ENCODE measurements at regions not wholly inside any gene's neighbourhood (a gene's known extent, or its start where the extent isn't known, plus 50 kb on each side); places are given as distances from the start of the nearest gene placed in this dataset.
A peak's percentile ranks its signal among the peaks of the same experiment; 100 is the strongest.

GRCh38 chr11:92854952-92855351, 114.5 kb upstream of the MTNR1B start:
- Histone ChIP-seq H3K36me3 (no peaks in the 10 kb centered on the region), H3K27ac (no peak overlapping the region), H3K27me3 (no peaks in the 10 kb centered on the region), H3K4me3 (no peak overlapping the region), H3K9me3 (no peaks in the 10 kb centered on the region), H3K4me1 (no peaks in the 10 kb centered on the region)
- no peak for ATAC-seq (ENCODE audit: low FRiP score in 2 of 2)
- WGBS, 2 donors, result 63 to 64% methylated on average over 3 of the region's 3 CpGs
- no peak for DNase-seq
- no peak for TF ChIP-seq CTCF (IDR thresholded peaks at IDR 0.05)
- no peak for TF ChIP-seq POLR2AphosphoS5 (IDR thresholded peaks at IDR 0.05)
- TF ChIP-seq EP300 (IDR thresholded peaks at IDR 0.05), result no peak
- no peak for TF ChIP-seq POLR2A (IDR thresholded peaks at IDR 0.05)

- H3K36me3 ChIP-seq, result no peaks in the 10 kb centered on the region
- ATAC-seq (ENCODE audit: low FRiP score in 2 of 2), result no peak
- DNase-seq, result no peak
- TF ChIP-seq CTCF (IDR thresholded peaks at IDR 0.05), result no peak
- no peak for TF ChIP-seq EP300 (IDR thresholded peaks at IDR 0.05)
- TF ChIP-seq POLR2A (IDR thresholded peaks at IDR 0.05), result no peak
- no peak for TF ChIP-seq POLR2AphosphoS5 (IDR thresholded peaks at IDR 0.05)
- H3K27me3 ChIP-seq, result no peaks in the 10 kb centered on the region
- H3K4me3 ChIP-seq, result no peak overlapping the region
- WGBS, 2 donors, result 49 to 69% methylated on average over 2 of the region's 2 CpGs
- H3K9me3 ChIP-seq, result no peaks in the 10 kb centered on the region
- H3K27ac ChIP-seq, result no peak overlapping the region
- H3K4me1 ChIP-seq, result no peaks in the 10 kb centered on the region
Measured at GRCh38 chr11:92855607-92856405, 113.6 kb upstream of the MTNR1B start.

- TF ChIP-seq POLR2AphosphoS5 (IDR thresholded peaks at IDR 0.05), result no peak
- no peak for TF ChIP-seq CTCF (IDR thresholded peaks at IDR 0.05)
- TF ChIP-seq EP300 (IDR thresholded peaks at IDR 0.05), result no peak
- TF ChIP-seq POLR2A (IDR thresholded peaks at IDR 0.05), result no peak
- Histone ChIP-seq H3K4me3 (no peak overlapping the region), H3K36me3 (no peaks in the 10 kb centered on the region), H3K27me3 (no peaks in the 10 kb centered on the region), H3K27ac (no peak overlapping the region), H3K4me1 (no peaks in the 10 kb centered on the region), H3K9me3 (no peaks in the 10 kb centered on the region)
- 54 to 71% methylated on average over 2 of the region's 2 CpGs for WGBS, 2 donors
- DNase-seq (no peak), ATAC-seq (ENCODE audit: low FRiP score in 2 of 2) (no peak)
Measured at GRCh38 chr11:92857407-92857806, 112.0 kb upstream of the MTNR1B start.

- TF ChIP-seq EP300 (IDR thresholded peaks at IDR 0.05), result no peak
- TF ChIP-seq CTCF (IDR thresholded peaks at IDR 0.05), result no peak
- no peak for TF ChIP-seq POLR2AphosphoS5 (IDR thresholded peaks at IDR 0.05)
- no peak for TF ChIP-seq POLR2A (IDR thresholded peaks at IDR 0.05)
- Histone ChIP-seq H3K4me1 (no peaks in the 10 kb centered on the region), H3K36me3 (no peaks in the 10 kb centered on the region), H3K27ac (no peak overlapping the region), H3K4me3 (no peak overlapping the region), H3K9me3 (no peaks in the 10 kb centered on the region), H3K27me3 (no peaks in the 10 kb centered on the region)
- 56 to 57% methylated on average over 8 of the region's 8 CpGs for WGBS, 2 donors
- no peak for ATAC-seq (ENCODE audit: low FRiP score in 2 of 2)
- DNase-seq, result no peak
Measured at GRCh38 chr11:92859156-92859690, 110.2 kb upstream of the MTNR1B start.

GRCh38 chr11:92861634-92862033, 107.8 kb upstream of the MTNR1B start:
- no peak overlapping the region for H3K27ac ChIP-seq
- H3K36me3 ChIP-seq, result no peaks in the 10 kb centered on the region
- 43 to 51% methylated on average over 3 of the region's 3 CpGs for WGBS, 2 donors
- H3K27me3 ChIP-seq, result no peaks in the 10 kb centered on the region
- TF ChIP-seq POLR2AphosphoS5 (IDR thresholded peaks at IDR 0.05), result no peak
- peak in 1 of 6 experiments; percentile 14 for TF ChIP-seq CTCF (IDR thresholded peaks at IDR 0.05)
- TF ChIP-seq EP300 (IDR thresholded peaks at IDR 0.05), result no peak
- no peaks in the 10 kb centered on the region for H3K4me1 ChIP-seq
- ATAC-seq (ENCODE audit: low FRiP score in 2 of 2) (no peak), DNase-seq (no peak)
- H3K9me3 ChIP-seq, result no peaks in the 10 kb centered on the region
- H3K4me3 ChIP-seq, result no peak overlapping the region

Data from upper lobe of left lung (tissue), 6 donors.